Spleen (tissue), 7 donors: ENCODE measurements at regions not wholly inside any gene's neighbourhood (a gene's known extent, or its start where the extent isn't known, plus 50 kb on each side); places are given as distances from the start of the nearest gene placed in this dataset.

Source experiments
- CTCF ChIP-seq, 11 experiments: fragments of 200-600 bp in 7 of 11; fragments of 450-650 bp in 4 of 11; sonication (generic) in 4 of 11; IDR thresholded peaks in 8 of 11; conservative IDR thresholded peaks in 3 of 11; 1 replicate in 7 of 11; 2 replicates in 4 of 11; pipeline versions ENCODE4 v1.4.0 to v1.8.0; 2016 to 2021; ENCODE audit warnings: antibody characterized with exemption in 11 of 11, inconsistent platforms in 4 of 11, mild to moderate bottlenecking in 1 of 11
- POLR2A ChIP-seq, 3 donors: fragments of 450-650 bp; IDR thresholded peaks; one replicate each; pipeline ENCODE4 v1.5.1; 2017; ENCODE audit warnings: antibody characterized with exemption in 3 of 3, mild to moderate bottlenecking in 1 of 3
- POLR2AphosphoS5 ChIP-seq, 3 donors: sonication (generic); formaldehyde crosslinking; IDR thresholded peaks; one replicate each; pipeline ENCODE4 v1.5.1; 2017; ENCODE audit warnings: antibody characterized with exemption in 3 of 3
- donor health status: DM: no; HTN: no; CAD: no; lungs with moderate emphysema.
- donor health status: DM: no; HTN: no; CAD: no.
- donor health status: DM: no; HTN: no; CAD: no.

GRCh38 chr7:114173170-114173890 lies 241.3 kb upstream of the FOXP2 start:
- TF ChIP-seq CTCF (IDR thresholded peaks at IDR 0.05 in 8 of 11, conservative IDR thresholded peaks at IDR 0.05 in 3 of 11) (no peak), POLR2A (IDR thresholded peaks at IDR 0.05) (no peak), POLR2AphosphoS5 (IDR thresholded peaks at IDR 0.05) (no peak)
